SK-N-SH treated with all-trans-retinoic acid at 6 μM for 48 hours (cell line): ENCODE measurements at regions not wholly inside any gene's neighbourhood (a gene's known extent, or its start where the extent isn't known, plus 50 kb on each side); places are given as distances from the start of the nearest gene placed in this dataset.

Experiments
- ATAC-seq: fragments of 200-7000 bp; cut with Tn5 transposase; 3 replicates; pipeline ENCODE4 v1.9.1; 2020; ENCODE audit warnings: mild to moderate bottlenecking, moderate library complexity
- CREB5 ChIP-seq: fragments of 250-450 bp; sonication (Bioruptor Pico); IDR thresholded peaks from 2 replicates; pipeline ENCODE4 v1.5.1; 2020; ENCODE audit warnings: low read depth, mild to moderate bottlenecking, moderate library complexity
- CSDC2 ChIP-seq: fragments of 250-450 bp; sonication (Bioruptor Pico); IDR thresholded peaks from 2 replicates; pipeline ENCODE4 v1.5.0; 2020; ENCODE audit warnings: mild to moderate bottlenecking, moderate library complexity
- ESRRG ChIP-seq: fragments of 250-450 bp; sonication (Bioruptor Pico); IDR thresholded peaks from 2 replicates; pipeline ENCODE4 v1.6.1; 2021; ENCODE audit warnings: mild to moderate bottlenecking
- GLIS3 ChIP-seq: fragments of 250-450 bp; sonication (Bioruptor Pico); IDR thresholded peaks from 2 replicates; pipeline ENCODE4 v1.5.0; 2020; ENCODE audit warnings: mild to moderate bottlenecking, moderate library complexity
- ISL1 ChIP-seq: fragments of 250-450 bp; sonication (Bioruptor Pico); IDR thresholded peaks from 2 replicates; pipeline ENCODE4 v2.1.2; 2022; ENCODE audit warnings: mild to moderate bottlenecking, moderate library complexity
- OSR1 ChIP-seq: fragments of 250-450 bp; sonication (Bioruptor Pico); IDR thresholded peaks from 2 replicates; pipeline ENCODE4 v1.8.0; 2022; ENCODE audit warnings: moderate library complexity, mild to moderate bottlenecking, inconsistent platforms
- PATZ1 ChIP-seq: fragments of 250-450 bp; sonication (Bioruptor Pico); IDR thresholded peaks from 2 replicates; pipeline ENCODE4 v1.8.0; 2020; ENCODE audit warnings: mild to moderate bottlenecking, moderate library complexity, borderline replicate concordance
- POU6F1 ChIP-seq: fragments of 250-450 bp; sonication (Bioruptor Pico); IDR thresholded peaks from 2 replicates; pipeline ENCODE4 v1.8.0; 2021; ENCODE audit warnings: low read depth, mild to moderate bottlenecking, moderate library complexity, borderline replicate concordance
- PPARA ChIP-seq: fragments of 250-450 bp; sonication (Bioruptor Pico); IDR thresholded peaks from 2 replicates; pipeline ENCODE4 v1.5.0; 2020; ENCODE audit warnings: mild to moderate bottlenecking, borderline replicate concordance
- RARB ChIP-seq: fragments of 250-450 bp; sonication (Bioruptor Pico); IDR thresholded peaks from 2 replicates; pipeline ENCODE4 v1.8.0; 2021; ENCODE audit warnings: mild to moderate bottlenecking, moderate library complexity
- SNAI2 ChIP-seq: fragments of 250-450 bp; sonication (Bioruptor Pico); IDR thresholded peaks from 2 replicates; pipeline ENCODE4 v1.5.0; 2020; ENCODE audit warnings: mild to moderate bottlenecking, moderate library complexity
- TCF4 ChIP-seq: fragments of 250-450 bp; sonication (Bioruptor Pico); IDR thresholded peaks from 2 replicates; pipeline ENCODE4 v1.8.0; 2021; ENCODE audit warnings: mild to moderate bottlenecking, moderate library complexity, borderline replicate concordance
- TOX ChIP-seq: fragments of 250-450 bp; sonication (Bioruptor Pico); IDR thresholded peaks from 2 replicates; pipeline ENCODE4 v1.8.0; 2021; ENCODE audit warnings: mild to moderate bottlenecking, moderate library complexity, borderline replicate concordance
- TSHZ2 ChIP-seq: fragments of 250-450 bp; sonication (Bioruptor Pico); IDR thresholded peaks from 2 replicates; pipeline ENCODE4 v1.5.0; 2020; ENCODE audit warnings: mild to moderate bottlenecking, moderate library complexity
- ZC3H10 ChIP-seq: fragments of 250-450 bp; sonication (Bioruptor Pico); IDR thresholded peaks from 2 replicates; pipeline ENCODE4 v1.5.1; 2021; ENCODE audit warnings: mild to moderate bottlenecking, moderate library complexity
- ZFP3 ChIP-seq: fragments of 250-450 bp; sonication (Bioruptor Pico); IDR thresholded peaks from 2 replicates; pipeline ENCODE4 v1.5.0; 2020; ENCODE audit warnings: mild to moderate bottlenecking, moderate library complexity
- ZFP30 ChIP-seq: fragments of 450-650 bp; formaldehyde crosslinking; IDR thresholded peaks from 2 replicates; pipeline ENCODE4 v1.5.0; 2022; ENCODE audit warnings: mild to moderate bottlenecking, moderate library complexity
- ZNF70 ChIP-seq: fragments of 450-650 bp; formaldehyde crosslinking; IDR thresholded peaks from 2 replicates; pipeline ENCODE4 v1.5.0; 2020; ENCODE audit warnings: mild to moderate bottlenecking, moderate library complexity
- ZNF8 ChIP-seq: fragments of 450-650 bp; formaldehyde crosslinking; IDR thresholded peaks from 2 replicates; pipeline ENCODE4 v1.5.0; 2020; ENCODE audit warnings: mild to moderate bottlenecking, moderate library complexity

GRCh38 chr12:65534238-65534841, 255.9 kb downstream of the MSRB3 start (continued):
- no peak for TF ChIP-seq CREB5 (CRISPR knock-in tag)

GRCh38 chr12:65535946-65536345, 257.5 kb downstream of the MSRB3 start:
- ATAC-seq = no peak
- TF ChIP-seq TCF4 (CRISPR knock-in tag) (no peak), ESRRG (CRISPR knock-in tag) (no peak), ISL1 (CRISPR knock-in tag) (no peak), ZFP30 (CRISPR knock-in tag) (no peak), ZNF70 (CRISPR knock-in tag) (no peak), CSDC2 (no peak), OSR1 (CRISPR knock-in tag) (no peak), SNAI2 (CRISPR knock-in tag) (no peak), GLIS3 (CRISPR knock-in tag) (no peak), ZFP3 (CRISPR knock-in tag) (no peak), TSHZ2 (CRISPR knock-in tag) (no peak), POU6F1 (no peak), PATZ1 (no peak), CREB5 (CRISPR knock-in tag) (no peak), RARB (CRISPR knock-in tag) (no peak), TOX (no peak), ZNF8 (no peak)

GRCh38 chr12:65536351-65536750, 257.9 kb downstream of the MSRB3 start:
- no peak for TF ChIP-seq ESRRG (CRISPR knock-in tag)
- ATAC-seq = no peak

- ATAC-seq = peak; percentile 90
- TF ChIP-seq TOX (peak; percentile 65; the same call in 1 of the 2 replicates), ZNF8 (0 out of 2 replicates have a peak, but pooled peaks have one; percentile 14), ZC3H10 (CRISPR knock-in tag) (peak; percentile 68; the same call in 1 of the 2 replicates), OSR1 (CRISPR knock-in tag) (no peak), PPARA (no peak)
Measured at GRCh38 chr12:65536876-65537681, 258.6 kb downstream of the MSRB3 start.
